ENCODE measurements at regions not wholly inside any gene's neighbourhood (a gene's known extent, or its start where the extent isn't known, plus 50 kb on each side); places are given as distances from the start of the nearest gene placed in this dataset.

DNA sequence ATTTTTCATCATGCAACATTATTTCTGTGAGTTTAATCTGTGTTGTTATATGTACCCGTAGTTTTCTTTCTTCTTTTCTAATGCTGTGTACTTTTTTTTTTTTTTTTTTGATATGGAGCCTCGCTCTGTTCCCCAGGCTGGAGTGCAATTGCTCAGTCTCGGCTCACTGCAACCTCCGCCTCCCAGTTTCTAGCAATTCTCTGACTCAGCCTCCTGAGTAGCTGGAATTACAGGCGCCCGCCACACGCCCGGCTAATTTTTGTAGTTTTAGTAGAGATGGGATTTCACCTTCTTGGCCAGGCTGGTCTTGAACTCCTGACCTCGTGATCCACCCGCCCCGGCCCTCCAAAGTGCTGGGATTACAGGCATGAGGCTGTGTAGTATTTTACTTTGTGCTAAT is 155.4 kb downstream of the GALR1 start:
- FAIRE-seq = no peak
- in situ Hi-C loops (cut with HindIII; ENCODE audit: extremely low pct_ligation_motif_present, low pct_unique_long_range_greater_than_20kb) = no loop called here
- POLR2A ChIA-PET = no interaction called here

More for the DNA sequence above, 155.4 kb downstream of the GALR1 start:
- no peak overlapping the region for H2AFZ ChIP-seq (ENCODE audit: low read length)
- no peaks in the 10 kb centered on the region for H4K20me1 ChIP-seq (ENCODE audit: insufficient read depth, low read length)
- WGBS (ENCODE audit: low lambda C conversion rate) = 9% methylated on average over 11 of the region's 11 CpGs
- TF ChIP-seq SRY (CRISPR knock-in tag; IDR thresholded peaks at IDR 0.05) = no peak
- no peak for TF ChIP-seq ZKSCAN8 (CRISPR knock-in tag; IDR thresholded peaks at IDR 0.05; ENCODE audit: borderline replicate concordance)
- TF ChIP-seq, protein P1, sequence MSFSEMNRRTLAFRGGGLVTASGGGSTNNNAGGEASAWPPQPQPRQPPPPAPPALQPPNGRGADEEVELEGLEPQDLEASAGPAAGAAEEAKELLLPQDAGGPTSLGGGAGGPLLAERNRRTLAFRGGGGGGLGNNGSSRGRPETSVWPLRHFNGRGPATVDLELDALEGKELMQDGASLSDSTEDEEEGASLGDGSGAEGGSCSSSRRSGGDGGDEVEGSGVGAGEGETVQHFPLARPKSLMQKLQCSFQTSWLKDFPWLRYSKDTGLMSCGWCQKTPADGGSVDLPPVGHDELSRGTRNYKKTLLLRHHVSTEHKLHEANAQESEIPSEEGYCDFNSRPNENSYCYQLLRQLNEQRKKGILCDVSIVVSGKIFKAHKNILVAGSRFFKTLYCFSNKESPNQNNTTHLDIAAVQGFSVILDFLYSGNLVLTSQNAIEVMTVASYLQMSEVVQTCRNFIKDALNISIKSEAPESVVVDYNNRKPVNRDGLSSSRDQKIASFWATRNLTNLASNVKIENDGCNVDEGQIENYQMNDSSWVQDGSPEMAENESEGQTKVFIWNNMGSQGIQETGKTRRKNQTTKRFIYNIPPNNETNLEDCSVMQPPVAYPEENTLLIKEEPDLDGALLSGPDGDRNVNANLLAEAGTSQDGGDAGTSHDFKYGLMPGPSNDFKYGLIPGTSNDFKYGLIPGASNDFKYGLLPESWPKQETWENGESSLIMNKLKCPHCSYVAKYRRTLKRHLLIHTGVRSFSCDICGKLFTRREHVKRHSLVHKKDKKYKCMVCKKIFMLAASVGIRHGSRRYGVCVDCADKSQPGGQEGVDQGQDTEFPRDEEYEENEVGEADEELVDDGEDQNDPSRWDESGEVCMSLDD (CRISPR knock-in tag; IDR thresholded peaks at IDR 0.05; ENCODE audit: borderline replicate concordance) = no peak
- TF ChIP-seq ARID4A (CRISPR knock-in tag; IDR thresholded peaks at IDR 0.05; ENCODE audit: borderline replicate concordance) = no peak
- TF ChIP-seq WIZ (CRISPR knock-in tag; IDR thresholded peaks at IDR 0.05) = no peak
- no peak for TF ChIP-seq PPARG (CRISPR knock-in tag; conservative IDR thresholded peaks at IDR 0.05)
- no peak for TF ChIP-seq ZHX1 (CRISPR knock-in tag; IDR thresholded peaks at IDR 0.05; ENCODE audit: low read depth)
- no peak for TF ChIP-seq ZNF777 (CRISPR knock-in tag; IDR thresholded peaks at IDR 0.05)
- no peak for TF ChIP-seq IKZF4 (CRISPR knock-in tag; IDR thresholded peaks at IDR 0.05; ENCODE audit: borderline replicate concordance, low read depth, not compliant biosample characterization)
- H3K4me2 ChIP-seq (ENCODE audit: low read depth, low read length) = no peak overlapping the region
- H3K9me3 ChIP-seq (ENCODE audit: low read length) = no peaks in the 10 kb centered on the region
- BruUV-seq (replicated peaks) = no TSS peak
- ATAC-seq (no peak), DNase-seq (ENCODE audit: low spot score) (no peak)
- H3K27ac ChIP-seq (ENCODE audit: extremely low read length, insufficient read depth, low read length) = no peak overlapping the region
- no peaks in the 10 kb centered on the region for H3K36me3 ChIP-seq (replicated peaks in 1 of 2; ENCODE audit: control insufficient read depth in 1 of 2, insufficient read depth in 2 of 2, low read length in 2 of 2)
- no peak overlapping the region for H3K4me3 ChIP-seq (replicated peaks in 1 of 3; ENCODE audit: insufficient read depth in 1 of 3, low read depth in 2 of 3, low read length in 3 of 3)
- H3K79me2 ChIP-seq (ENCODE audit: insufficient read depth, low read length) = no peaks in the 10 kb centered on the region
- CTCF ChIA-PET (ENCODE audit: low intra/inter-chr PET ratio, low total read pairs) = no interaction called here
- H3K4me1 ChIP-seq (ENCODE audit: insufficient read depth, low read length) = no peaks in the 10 kb centered on the region
- peaks cover 0 to 21% of the 10 kb centered on the region in 2 experiments; a peak in 3 of 5 replicates for H3K27me3 ChIP-seq (ENCODE audit: control insufficient read depth in 1 of 2, insufficient read depth in 2 of 2, low read length in 2 of 2)
- no peak overlapping the region for H3K9ac ChIP-seq (ENCODE audit: insufficient read depth, low read depth, low read length)
- intact Hi-C loops (cut with micrococcal nuclease; ENCODE audit: unreplicated experiment) = no loop called here

Measured in HepG2 (cell line).